HCT116 (cell line): ENCODE measurements at regions not wholly inside any gene's neighbourhood (a gene's known extent, or its start where the extent isn't known, plus 50 kb on each side); places are given as distances from the start of the nearest gene placed in this dataset.
"Not testable (repeated sequence)": the region's sequence is repeated elsewhere in the genome, so short reads cannot be mapped to it uniquely, and the experiment has no call there.

Experiments used
- ATAC-seq: fragments of 200-7000 bp; cut with Tn5 transposase; 2 replicates; pipeline ENCODE4 v1.9.1; 2020; ENCODE audit warnings: mild to moderate bottlenecking, moderate library complexity
- BruUV-seq: library from RNA; stranded (reverse); fragments of 400-500 nt; replicated peaks from 2 replicates; lab custom pipeline; 2021; lab: Mats Ljungman, UMichigan
- CTCF ChIA-PET: fragments of 300-600 bp; sonication (Branson Sonifier 250); formaldehyde crosslinking; loops from one replicate; lab custom pipeline; 2021; ENCODE audit warnings: antibody characterized with exemption; lab: Charles Lee
- POLR2A ChIA-PET: fragments of 300-600, 350-600 bp; sonication (Branson Sonifier 250); formaldehyde crosslinking; loops from one replicate; lab custom pipeline; 2021; ENCODE audit warnings: antibody characterized with exemption; lab: Charles Lee
- RAD21 ChIA-PET, 2 experiments: fragments of 300-600 bp; sonication (Branson Sonifier 250); formaldehyde crosslinking; loops; one replicate each; lab custom pipeline; 2023; ENCODE audit warnings: low total read pairs in 2 of 2; ENCODE audit not compliant: uncharacterized antibody in 2 of 2, unreplicated experiment in 2 of 2, low non-redundant PET in 1 of 2; lab: Charles Lee
- DNase-seq: peaks from one replicate; pipeline ENCODE4 v3.0.0-alpha.2; 2010; ENCODE audit warnings: low read depth, low spot score
- H2AFZ ChIP-seq: fragments of 200-600 bp; shearing (Covaris generic), sonication (generic); 2 replicates; pipeline ENCODE4 v1.6.1; 2017; ENCODE audit warnings: low read depth, mixed run types, mixed read lengths, antibody characterized with exemption, low read length; ENCODE audit not compliant: poor library complexity, severe bottlenecking
- H3K27ac ChIP-seq: 2 replicates; pipeline ENCODE4 v1.5.1; 2012; ENCODE audit warnings: low read depth, low read length
- H3K27me3 ChIP-seq: fragments of 200-600 bp; sonication (generic); 2 replicates; pipeline ENCODE4 v1.6.1; 2016; ENCODE audit warnings: mixed run types, low read length, mixed read lengths; ENCODE audit not compliant: insufficient read depth
- H3K36me3 ChIP-seq, 2 experiments: fragments of 200-500 bp in 1 of 2; fragments of 200-600 bp in 1 of 2; sonication (Bioruptor generic) in 1 of 2; sonication (generic) in 1 of 2; 2 replicates each; pipeline versions ENCODE4 v1.5.1 to v1.6.1; 2014 to 2016; ENCODE audit warnings: low read length in 2 of 2, inconsistent platforms in 1 of 2, mixed read lengths in 1 of 2, mixed run types in 1 of 2; ENCODE audit not compliant: insufficient read depth in 2 of 2, control insufficient read depth in 1 of 2
- H3K4me1 ChIP-seq, 2 experiments: fragments of 200-600 bp in 1 of 2; sonication (generic) in 1 of 2; 2 replicates each; pipeline versions ENCODE4 v1.5.1 to v1.6.1; 2012 to 2017; ENCODE audit warnings: low read length in 2 of 2, inconsistent platforms in 1 of 2, mild to moderate bottlenecking in 1 of 2, mixed read lengths in 1 of 2, mixed run types in 1 of 2, moderate library complexity in 1 of 2; ENCODE audit not compliant: insufficient read depth in 2 of 2, control insufficient read depth in 1 of 2
- H3K4me2 ChIP-seq: fragments of 200-600 bp; sonication (generic); 2 replicates; pipeline ENCODE4 v1.6.1; 2017; ENCODE audit warnings: mixed run types, low read length, mixed read lengths
- H3K4me3 ChIP-seq, 2 experiments: fragments of 200-600 bp in 1 of 2; sonication (generic) in 1 of 2; replicated peaks in 1 of 2; 2 replicates each; pipeline ENCODE4 v1.5.1; 2011 to 2016; ENCODE audit warnings: low read length in 2 of 2, control low read depth in 1 of 2, low read depth in 1 of 2, mild to moderate bottlenecking in 1 of 2, mixed read lengths in 1 of 2, mixed run types in 1 of 2
- H3K79me2 ChIP-seq: fragments of 200-600 bp; sonication (generic); 2 replicates; pipeline ENCODE4 v1.6.1; 2017; ENCODE audit warnings: mild to moderate bottlenecking, mixed run types, low read length, moderate library complexity, mixed read lengths; ENCODE audit not compliant: insufficient read depth
- H3K9ac ChIP-seq: fragments of 200-600 bp; sonication (generic); 2 replicates; pipeline ENCODE4 v1.6.1; 2016; ENCODE audit warnings: low read length, mixed read lengths
- H3K9me2 ChIP-seq: fragments of 200-600 bp; sonication (generic), shearing (Covaris generic); 2 replicates; pipeline ENCODE4 v1.6.1; 2017; ENCODE audit warnings: mixed run types, mild to moderate bottlenecking, moderate library complexity; ENCODE audit not compliant: insufficient read depth
- H3K9me3 ChIP-seq, 2 experiments: fragments of 200-500 bp in 1 of 2; fragments of 200-600 bp in 1 of 2; sonication (Bioruptor generic) in 1 of 2; sonication (generic) in 1 of 2; 2 replicates each; pipeline ENCODE4 v1.6.1; 2014 to 2017; ENCODE audit warnings: low read length in 2 of 2, mixed read lengths in 2 of 2, inconsistent platforms in 1 of 2, low read depth in 1 of 2, mild to moderate bottlenecking in 1 of 2, mixed run types in 1 of 2, moderate library complexity in 1 of 2; ENCODE audit not compliant: control insufficient read depth in 1 of 2, insufficient read depth in 1 of 2
- H4K20me1 ChIP-seq: fragments of 200-600 bp; sonication (generic), shearing (Covaris generic); 2 replicates; pipeline ENCODE4 v1.6.1; 2017; ENCODE audit warnings: mixed run types, mild to moderate bottlenecking, moderate library complexity; ENCODE audit not compliant: insufficient read depth
- EGR1 ChIP-seq: IDR thresholded peaks from 2 replicates; pipeline ENCODE4 v1.6.1; 2012; ENCODE audit warnings: low read depth
- EZH2phosphoT487 ChIP-seq: fragments of 200-600 bp; IDR thresholded peaks from 2 replicates; pipeline ENCODE4 v1.6.1; 2018; ENCODE audit warnings: antibody characterized with exemption, borderline replicate concordance
- RAD21 ChIP-seq: IDR thresholded peaks from 2 replicates; pipeline ENCODE4 v1.6.1; 2012; ENCODE audit warnings: low read depth, mild to moderate bottlenecking
- YY1 ChIP-seq: IDR thresholded peaks from 2 replicates; pipeline ENCODE4 v1.6.1; 2011; ENCODE audit warnings: low read length, low read depth, moderate library complexity, mild to moderate bottlenecking; ENCODE audit not compliant: insufficient replicate concordance; ENCODE audit errors: extremely low read depth
- intact Hi-C: fragments of 100-400 bp; cut with micrococcal nuclease; formaldehyde crosslinking; loops from 2 replicates; pipeline ENCODE4 v1.10.0; 2022
- TF ChIP-seq, protein P1 (sequence below): IDR thresholded peaks from 2 replicates; pipeline ENCODE4 v1.6.1; 2012; ENCODE audit warnings: low read depth

DNA sequence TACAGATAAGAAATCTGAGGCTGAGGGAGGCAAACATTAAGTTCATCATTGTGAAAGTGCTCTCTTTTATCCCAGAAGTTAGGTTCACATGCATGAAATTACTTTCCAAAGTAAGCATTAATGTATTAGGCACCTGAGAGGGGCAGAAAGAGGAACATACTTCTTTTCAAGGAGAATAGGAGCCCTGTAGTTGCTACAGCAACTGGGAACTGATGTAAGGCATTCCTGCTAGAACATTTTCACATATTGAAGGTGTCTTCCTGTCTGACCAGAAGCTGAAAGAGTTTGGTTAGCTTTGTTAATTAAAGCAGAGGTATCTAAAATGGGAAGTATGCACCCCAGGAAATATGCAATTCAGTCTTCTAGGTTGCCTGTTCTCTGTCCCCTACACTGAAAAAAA lies 65.5 kb upstream of the ZBTB20 start (continued):
- TF ChIP-seq, protein P1, sequence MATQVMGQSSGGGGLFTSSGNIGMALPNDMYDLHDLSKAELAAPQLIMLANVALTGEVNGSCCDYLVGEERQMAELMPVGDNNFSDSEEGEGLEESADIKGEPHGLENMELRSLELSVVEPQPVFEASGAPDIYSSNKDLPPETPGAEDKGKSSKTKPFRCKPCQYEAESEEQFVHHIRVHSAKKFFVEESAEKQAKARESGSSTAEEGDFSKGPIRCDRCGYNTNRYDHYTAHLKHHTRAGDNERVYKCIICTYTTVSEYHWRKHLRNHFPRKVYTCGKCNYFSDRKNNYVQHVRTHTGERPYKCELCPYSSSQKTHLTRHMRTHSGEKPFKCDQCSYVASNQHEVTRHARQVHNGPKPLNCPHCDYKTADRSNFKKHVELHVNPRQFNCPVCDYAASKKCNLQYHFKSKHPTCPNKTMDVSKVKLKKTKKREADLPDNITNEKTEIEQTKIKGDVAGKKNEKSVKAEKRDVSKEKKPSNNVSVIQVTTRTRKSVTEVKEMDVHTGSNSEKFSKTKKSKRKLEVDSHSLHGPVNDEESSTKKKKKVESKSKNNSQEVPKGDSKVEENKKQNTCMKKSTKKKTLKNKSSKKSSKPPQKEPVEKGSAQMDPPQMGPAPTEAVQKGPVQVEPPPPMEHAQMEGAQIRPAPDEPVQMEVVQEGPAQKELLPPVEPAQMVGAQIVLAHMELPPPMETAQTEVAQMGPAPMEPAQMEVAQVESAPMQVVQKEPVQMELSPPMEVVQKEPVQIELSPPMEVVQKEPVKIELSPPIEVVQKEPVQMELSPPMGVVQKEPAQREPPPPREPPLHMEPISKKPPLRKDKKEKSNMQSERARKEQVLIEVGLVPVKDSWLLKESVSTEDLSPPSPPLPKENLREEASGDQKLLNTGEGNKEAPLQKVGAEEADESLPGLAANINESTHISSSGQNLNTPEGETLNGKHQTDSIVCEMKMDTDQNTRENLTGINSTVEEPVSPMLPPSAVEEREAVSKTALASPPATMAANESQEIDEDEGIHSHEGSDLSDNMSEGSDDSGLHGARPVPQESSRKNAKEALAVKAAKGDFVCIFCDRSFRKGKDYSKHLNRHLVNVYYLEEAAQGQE = no peak
- TF ChIP-seq YY1 = no peak
- TF ChIP-seq EZH2phosphoT487 = no peak
- TF ChIP-seq EGR1 = no peak
- no peak for TF ChIP-seq RAD21

- H3K4me1 ChIP-seq, H2AFZ ChIP-seq, H3K4me3 ChIP-seq, H3K27me3 ChIP-seq, H3K36me3 ChIP-seq, H4K20me1 ChIP-seq, POLR2A ChIA-PET, H3K4me2 ChIP-seq, H3K9ac ChIP-seq, H3K9me3 ChIP-seq, RAD21 ChIA-PET, ATAC-seq, DNase-seq, H3K9me2 ChIP-seq, H3K79me2 ChIP-seq, BruUV-seq, H3K27ac ChIP-seq: not testable (repeated sequence)
- intact Hi-C loops = loop anchor here (10.0 kb wide), 1 partner anchor 848 kb away; no protein-coding TSS in a partner anchor
- CTCF ChIA-PET = interaction anchor here (1.0 kb wide), 1 partner anchor 480 kb away, joined by 3 read pairs; no protein-coding TSS in a partner anchor
Measured at GRCh38 chr3:115213052-115213451, 66.0 kb upstream of the ZBTB20 start.
